Stimulated activated CD4-positive, alpha-beta T cell treated with anti-CD3 and anti-CD28 coated beads, Interleukin-1b, Interleukin-23, amount 100 ng/mL, for 48 hours (primary cell): ENCODE measurements at regions not wholly inside any gene's neighbourhood (a gene's known extent, or its start where the extent isn't known, plus 50 kb on each side); places are given as distances from the start of the nearest gene placed in this dataset.
"Not testable (repeated sequence)": the region's sequence is repeated elsewhere in the genome, so short reads cannot be mapped to it uniquely, and the experiment has no call there.

ENCODE experiments used
- DNase-seq: peaks from one replicate; pipeline ENCODE4 v3.0.0-alpha.2; 2020

GRCh38 chr12:68387338-68387737 is 55.2 kb upstream of the MDM1 start:
- DNase-seq: no peak

- no peak for DNase-seq
Measured at GRCh38 chr12:68389305-68389704, 57.1 kb upstream of the MDM1 start.

DNA sequence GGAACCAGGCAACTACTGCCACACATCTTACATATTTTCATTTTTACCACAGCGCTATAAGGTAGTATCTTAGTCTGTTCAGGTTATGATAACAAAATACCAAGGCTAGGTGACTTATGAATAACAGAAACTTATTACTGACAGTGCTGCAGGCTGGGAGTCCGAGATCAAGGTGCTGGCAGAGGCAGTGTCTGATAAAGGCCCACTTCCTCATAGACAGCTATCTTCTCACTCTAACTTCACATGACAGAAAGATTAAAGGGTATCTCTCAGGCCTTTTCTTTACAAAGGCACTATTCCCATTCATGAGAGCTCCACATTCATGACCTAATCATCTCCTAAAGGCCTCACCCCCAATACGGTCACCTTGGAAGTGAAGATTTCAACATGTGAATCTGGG is 59.8 kb upstream of the MDM1 start:
- DNase-seq: no peak

DNA sequence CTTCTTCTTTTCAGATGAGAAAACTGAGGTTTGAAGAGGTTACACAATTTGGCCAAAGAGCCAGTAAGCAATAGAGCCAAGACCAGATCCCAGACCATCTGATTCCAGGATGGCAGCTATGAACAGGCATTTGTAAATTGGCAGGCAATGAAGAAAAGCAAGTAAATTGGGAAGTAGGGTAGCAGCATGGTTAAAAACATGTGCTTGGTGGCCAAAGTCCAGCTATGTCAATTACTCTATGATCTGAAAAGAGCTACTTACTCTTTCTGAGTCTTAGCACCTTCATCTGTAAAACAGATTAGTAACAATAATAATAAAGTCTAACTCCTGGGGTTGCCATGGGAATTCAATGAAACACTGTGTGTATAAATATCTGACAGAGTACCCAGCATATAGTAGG is 60.2 kb upstream of the MDM1 start:
- DNase-seq: no peak

GRCh38 chr12:68393417-68393816 is 61.3 kb upstream of the MDM1 start:
- no peak for DNase-seq

- no peak for DNase-seq
Measured at GRCh38 chr12:68397566-68398158, 65.5 kb upstream of the MDM1 start.

DNA sequence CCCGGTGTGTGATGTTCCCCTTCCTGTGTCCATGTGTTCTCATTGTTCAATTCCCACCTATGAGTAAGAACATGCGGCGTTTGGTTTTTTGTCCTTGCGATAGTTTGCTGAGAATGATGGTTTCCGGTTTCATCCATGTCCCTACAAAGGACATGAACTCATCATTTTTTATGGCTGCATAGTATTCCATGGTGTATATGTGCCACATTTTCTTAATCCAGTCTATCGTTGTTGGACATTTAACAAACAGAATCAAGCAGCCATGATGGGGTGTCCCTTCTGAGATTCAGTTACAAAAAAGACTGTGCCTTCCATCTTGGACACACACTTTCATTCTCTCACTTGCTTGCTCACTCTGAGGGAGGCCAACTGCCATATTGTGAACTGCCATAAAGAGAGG is 66.5 kb upstream of the MDM1 start:
- not testable (repeated sequence) for DNase-seq

GRCh38 chr12:68400226-68400829 is 68.2 kb upstream of the MDM1 start:
- DNase-seq: no peak

GRCh38 chr12:68402422-68402821 is 70.3 kb upstream of the MDM1 start:
- no peak for DNase-seq

DNA sequence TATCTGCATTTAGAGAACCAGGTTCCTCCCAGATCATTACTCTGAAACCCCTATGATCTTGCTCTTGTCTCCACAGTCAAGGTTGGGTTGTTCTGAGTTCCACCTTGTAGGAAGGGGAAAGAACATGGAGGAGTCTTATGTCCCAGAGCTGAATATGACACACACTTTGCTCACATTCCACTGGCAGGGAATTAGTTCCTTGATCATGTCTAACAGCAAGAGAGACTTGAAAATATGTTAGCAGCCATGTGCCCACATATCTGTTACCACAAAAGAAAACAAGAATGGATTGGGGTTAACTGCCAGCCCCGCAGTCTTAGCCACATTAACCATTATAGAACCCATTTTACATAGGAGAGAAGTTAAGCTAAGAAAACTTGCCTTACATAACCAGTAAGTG is 71.1 kb upstream of the MDM1 start:
- no peak for DNase-seq

DNA sequence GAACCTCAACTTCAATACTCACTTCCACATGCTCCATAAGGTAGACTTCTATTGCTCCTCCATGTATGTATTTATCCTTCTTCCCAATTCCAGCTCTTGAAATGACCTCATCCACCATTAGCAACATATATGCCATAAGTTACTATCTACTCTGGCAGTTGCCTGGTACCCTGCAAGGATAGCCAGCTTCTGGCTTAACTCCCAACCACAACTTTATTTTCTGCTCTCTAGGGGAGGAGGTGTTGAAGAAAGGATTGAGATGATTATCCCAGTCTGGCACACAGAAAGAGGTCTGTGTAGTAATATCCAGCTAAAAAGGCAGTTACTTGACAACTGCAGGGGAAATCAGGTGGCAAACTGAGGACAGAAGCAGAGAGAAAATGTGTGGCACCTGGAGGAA is 71.5 kb upstream of the MDM1 start:
- no peak for DNase-seq

DNA sequence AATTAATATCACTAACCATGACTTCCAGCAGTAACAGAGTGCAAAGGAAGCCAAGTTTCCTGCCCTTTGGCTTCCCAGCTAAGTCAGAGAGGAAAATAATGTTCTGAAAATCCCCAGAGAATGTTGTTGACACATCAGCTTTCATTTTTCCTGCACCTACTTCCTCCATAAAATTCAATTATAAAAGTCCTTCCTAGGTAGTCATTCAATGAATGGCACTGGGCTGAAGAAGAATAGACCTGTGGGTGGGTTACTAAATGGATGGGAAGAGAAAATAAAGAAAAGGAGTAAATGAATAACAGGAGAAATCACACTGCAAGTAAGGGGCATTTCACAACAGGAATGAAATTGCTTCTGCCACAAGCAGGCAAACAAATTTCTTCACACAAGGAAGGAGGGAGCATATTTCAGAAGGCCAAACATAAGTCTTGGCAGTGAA is 73.2 kb upstream of the MDM1 start:
- DNase-seq: no peak

- DNase-seq: no peak
Measured at GRCh38 chr12:68406134-68406576, 74.0 kb upstream of the MDM1 start.

GRCh38 chr12:68406911-68407310 is 74.7 kb upstream of the MDM1 start:
- no peak for DNase-seq

DNA sequence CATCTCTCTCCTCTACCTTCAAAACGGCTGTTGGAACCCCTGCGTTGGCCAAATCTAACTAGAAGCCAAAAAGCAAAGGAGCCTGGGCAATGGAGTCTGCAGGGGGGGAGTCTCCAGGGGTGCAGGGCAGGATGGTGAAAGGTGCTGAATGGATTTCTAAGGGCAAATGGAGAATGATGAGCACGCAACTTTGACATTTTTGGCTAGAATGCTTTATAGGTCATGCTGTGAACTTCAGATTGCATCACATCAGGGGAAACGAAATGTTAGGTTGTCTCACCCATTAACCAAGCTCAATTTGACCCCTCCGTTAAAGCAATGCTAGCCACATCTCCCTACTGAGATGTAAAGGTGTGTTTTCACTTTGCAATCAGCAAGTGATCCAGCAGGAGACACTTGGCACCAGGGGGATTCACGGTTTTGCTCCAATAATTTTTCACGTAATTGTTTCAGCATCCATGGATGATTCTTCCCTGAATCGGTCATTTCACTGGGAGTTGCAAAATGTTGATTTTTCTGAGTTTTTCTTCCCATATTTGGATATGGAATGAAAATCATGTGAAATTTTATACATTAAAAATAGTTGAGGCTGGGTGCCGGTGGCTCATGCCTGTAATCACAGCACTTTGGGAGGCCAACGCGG is 78.0 kb upstream of the MDM1 start:
- DNase-seq: no peak

GRCh38 chr12:68411371-68411770 is 79.2 kb upstream of the MDM1 start:
- no peak for DNase-seq

- DNase-seq: no peak
Measured at GRCh38 chr12:68414988-68415387, 82.8 kb upstream of the MDM1 start.

GRCh38 chr12:68416350-68416749 is 84.2 kb upstream of the MDM1 start:
- DNase-seq: no peak

GRCh38 chr12:68416826-68417225 is 84.7 kb upstream of the MDM1 start:
- no peak for DNase-seq

GRCh38 chr12:68418137-68418460 is 85.9 kb upstream of the MDM1 start:
- DNase-seq: no peak

GRCh38 chr12:68420225-68421010 is 88.3 kb upstream of the MDM1 start:
- DNase-seq: no peak

GRCh38 chr12:68422159-68422558 is 90.0 kb upstream of the MDM1 start:
- no peak for DNase-seq

GRCh38 chr12:68422956-68423574 is 90.9 kb upstream of the MDM1 start:
- no peak for DNase-seq

DNA sequence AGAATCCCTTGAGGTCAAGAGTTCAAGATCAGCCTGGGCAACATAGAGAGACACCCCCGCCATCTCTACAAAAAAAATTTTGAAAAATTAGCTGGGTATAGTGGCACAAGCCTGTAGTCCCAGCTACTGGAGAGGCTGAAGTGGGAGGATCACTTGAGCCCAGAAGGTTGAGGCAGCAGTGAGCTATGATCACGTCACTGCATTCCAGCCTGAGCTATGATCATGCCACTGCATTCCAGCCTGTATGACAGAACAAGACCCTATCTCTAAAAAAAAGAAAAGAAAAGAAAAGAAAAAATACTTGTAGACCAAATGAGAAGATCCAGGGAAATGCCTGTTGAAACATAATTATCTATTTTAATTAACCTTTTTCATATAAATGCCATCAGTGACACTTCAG is 93.8 kb upstream of the MDM1 start:
- DNase-seq: no peak
